Smooth muscle cell (in vitro differentiated cells): ENCODE measurements at regions not wholly inside any gene's neighbourhood (a gene's known extent, or its start where the extent isn't known, plus 50 kb on each side); places are given as distances from the start of the nearest gene placed in this dataset.

Source experiments
- DNase-seq: peaks from one replicate; lab custom pipeline; 2025; ENCODE audit not compliant: unreplicated experiment; lab: John Stamatoyannopoulos, UW
- H2AFZ ChIP-seq: fragments of 200-600 bp; sonication (generic); 2 replicates; pipeline ENCODE4 v1.6.0; 2016; ENCODE audit warnings: antibody characterized with exemption, low read depth, mild to moderate bottlenecking
- H3F3A ChIP-seq: fragments of 200-600 bp; sonication (generic); 2 replicates; pipeline ENCODE4 v1.6.0; 2017; ENCODE audit warnings: antibody characterized with exemption, low read depth
- H3K27ac ChIP-seq: fragments of 200-600 bp; sonication (generic); 2 replicates; pipeline ENCODE4 v1.5.1; 2016; ENCODE audit warnings: low read depth, mild to moderate bottlenecking
- H3K27me3 ChIP-seq: fragments of 200-600 bp; sonication (generic); 2 replicates; pipeline ENCODE4 v1.6.1; 2016; ENCODE audit warnings: low read depth, mild to moderate bottlenecking
- H3K36me3 ChIP-seq: fragments of 200-600 bp; sonication (generic); 2 replicates; pipeline ENCODE4 v1.5.1; 2016; ENCODE audit warnings: low read depth
- H3K4me1 ChIP-seq: fragments of 200-600 bp; sonication (generic); 2 replicates; pipeline ENCODE4 v1.5.1; 2016; ENCODE audit warnings: low read depth
- H3K4me2 ChIP-seq: fragments of 200-600 bp; sonication (generic); 2 replicates; pipeline ENCODE4 v1.6.0; 2016; ENCODE audit warnings: mild to moderate bottlenecking
- H3K4me3 ChIP-seq: fragments of 200-600 bp; sonication (generic); 2 replicates; pipeline ENCODE4 v1.5.1; 2016; ENCODE audit warnings: mild to moderate bottlenecking
- H3K79me2 ChIP-seq: fragments of 200-600 bp; sonication (generic); 2 replicates; pipeline ENCODE4 v1.6.0; 2016; ENCODE audit warnings: low read depth, mild to moderate bottlenecking
- H3K9ac ChIP-seq: fragments of 200-600 bp; sonication (generic); 2 replicates; pipeline ENCODE4 v1.6.0; 2016; ENCODE audit warnings: low read depth
- H3K9me3 ChIP-seq: fragments of 200-600 bp; sonication (generic); replicated peaks from 2 replicates; pipeline ENCODE4 v1.5.1; 2016; ENCODE audit warnings: low read depth
- H4K20me1 ChIP-seq: fragments of 200-600 bp; sonication (generic); 2 replicates; pipeline ENCODE4 v1.6.0; 2016; ENCODE audit warnings: low read depth
- CTCF ChIP-seq: fragments of 200-600 bp; sonication (generic); IDR thresholded peaks from 2 replicates; pipeline ENCODE4 v1.5.1; 2017; ENCODE audit warnings: borderline replicate concordance, mild to moderate bottlenecking, antibody characterized with exemption; ENCODE audit not compliant: insufficient read depth, poor library complexity, severe bottlenecking
- WGBS: methylation state at CpG from one replicate; pipeline ENCODE4 v1.1.7; 2016; ENCODE audit warnings: low lambda C conversion rate; 5-methylcytosine and 5-hydroxymethylcytosine counted together

DNA sequence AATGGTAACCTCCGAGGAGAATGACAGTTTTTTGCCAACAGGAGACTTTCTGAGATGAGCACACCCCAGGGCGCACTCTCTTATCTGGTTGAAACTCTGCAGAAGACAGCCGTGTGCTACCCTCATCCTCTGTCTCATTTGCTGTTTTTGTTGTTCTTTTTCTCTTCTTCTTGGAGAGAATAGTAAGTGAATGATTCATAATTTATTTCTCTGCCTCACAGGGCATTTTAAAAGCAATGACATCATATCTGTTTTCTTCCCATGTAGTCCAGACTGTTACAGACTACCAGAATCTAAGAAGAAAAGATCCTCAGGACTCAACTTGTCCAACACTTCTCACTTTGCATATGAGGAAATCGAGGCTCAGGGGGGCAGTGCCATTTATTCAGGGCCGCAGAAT, 771.1 kb upstream of the GRM7 start:
- DNase-seq = no peak
- Histone ChIP-seq H4K20me1 (no peaks in the 10 kb centered on the region), H3K27ac (peak overlapping the region; percentile 41), H3K9ac (no peak overlapping the region), H3K79me2 (no peaks in the 10 kb centered on the region), H3K27me3 (no peaks in the 10 kb centered on the region), H2AFZ (no peak overlapping the region), H3K4me3 (no peak overlapping the region), H3K36me3 (no peaks in the 10 kb centered on the region), H3F3A (no peaks in the 10 kb centered on the region), H3K4me2 (peak overlapping the region; percentile 56), H3K4me1 (no peaks in the 10 kb centered on the region), H3K9me3 (no peaks in the 10 kb centered on the region)
- no peak for TF ChIP-seq CTCF
- 49% methylated on average over 5 of the region's 5 CpGs for WGBS

GRCh38 chr3:6091262-6091661, 769.7 kb upstream of the GRM7 start:
- no peak for TF ChIP-seq CTCF
- 93% methylated on average over 3 of the region's 3 CpGs for WGBS
- no peaks in the 10 kb centered on the region for H3K79me2 ChIP-seq
- no peaks in the 10 kb centered on the region for H3K27me3 ChIP-seq
- H4K20me1 ChIP-seq = no peaks in the 10 kb centered on the region
- no peak for DNase-seq
- no peaks in the 10 kb centered on the region for H3K9me3 ChIP-seq
- no peak overlapping the region for H2AFZ ChIP-seq
- H3K4me2 ChIP-seq = no peak overlapping the region
- no peak overlapping the region for H3K4me3 ChIP-seq
- H3K36me3 ChIP-seq = no peaks in the 10 kb centered on the region
- no peaks in the 10 kb centered on the region for H3K4me1 ChIP-seq
- H3F3A ChIP-seq = no peaks in the 10 kb centered on the region
- no peak overlapping the region for H3K27ac ChIP-seq
- H3K9ac ChIP-seq = no peak overlapping the region

GRCh38 chr3:6095006-6095405, 765.9 kb upstream of the GRM7 start:
- no peak overlapping the region for H3K9ac ChIP-seq
- H3K27me3 ChIP-seq = no peaks in the 10 kb centered on the region
- peaks cover 5% of the 10 kb centered on the region for H3K4me1 ChIP-seq
- no peaks in the 10 kb centered on the region for H3K79me2 ChIP-seq
- H3K4me3 ChIP-seq = no peak overlapping the region
- no peak for TF ChIP-seq CTCF
- no peaks in the 10 kb centered on the region for H3F3A ChIP-seq
- no peak overlapping the region for H2AFZ ChIP-seq
- no peaks in the 10 kb centered on the region for H4K20me1 ChIP-seq
- H3K4me2 ChIP-seq = no peak overlapping the region
- no peaks in the 10 kb centered on the region for H3K36me3 ChIP-seq
- no peaks in the 10 kb centered on the region for H3K9me3 ChIP-seq
- no peak for DNase-seq
- H3K27ac ChIP-seq = no peak overlapping the region
- 54% methylated on average over 1 of the region's 1 CpG for WGBS

GRCh38 chr3:6097021-6097420, 763.9 kb upstream of the GRM7 start:
- H2AFZ ChIP-seq = no peak overlapping the region
- no peaks in the 10 kb centered on the region for H3K79me2 ChIP-seq
- no peak overlapping the region for H3K27ac ChIP-seq
- no peak overlapping the region for H3K9ac ChIP-seq
- peak overlapping the region; percentile 28 for H3K4me2 ChIP-seq
- no peak for TF ChIP-seq CTCF
- H3F3A ChIP-seq = no peaks in the 10 kb centered on the region
- no peaks in the 10 kb centered on the region for H3K9me3 ChIP-seq
- H4K20me1 ChIP-seq = no peaks in the 10 kb centered on the region
- WGBS = 16% methylated on average over 2 of the region's 2 CpGs
- peaks cover 5% of the 10 kb centered on the region for H3K4me1 ChIP-seq
- H3K27me3 ChIP-seq = no peaks in the 10 kb centered on the region
- no peak for DNase-seq
- no peak overlapping the region for H3K4me3 ChIP-seq
- H3K36me3 ChIP-seq = no peaks in the 10 kb centered on the region
